ENCODE measurements at regions not wholly inside any gene's neighbourhood (a gene's known extent, or its start where the extent isn't known, plus 50 kb on each side); places are given as distances from the start of the nearest gene placed in this dataset.

- TF ChIP-seq FOXP2 (optimal IDR thresholded peaks at IDR 0.05; ENCODE audit: control extremely low read depth, extremely low read length, insufficient read depth): no peak
- no peak for TF ChIP-seq POLR2AphosphoS5 (IDR thresholded peaks at IDR 0.05; ENCODE audit: borderline replicate concordance, low read depth, low read length)
Observed at GRCh38 chr2:105575499-105576025, 169.2 kb upstream of the NCK2 start.

Measured in SK-N-MC (cell line).